ENCODE measurements at regions not wholly inside any gene's neighbourhood (a gene's known extent, or its start where the extent isn't known, plus 50 kb on each side); places are given as distances from the start of the nearest gene placed in this dataset.

DNA sequence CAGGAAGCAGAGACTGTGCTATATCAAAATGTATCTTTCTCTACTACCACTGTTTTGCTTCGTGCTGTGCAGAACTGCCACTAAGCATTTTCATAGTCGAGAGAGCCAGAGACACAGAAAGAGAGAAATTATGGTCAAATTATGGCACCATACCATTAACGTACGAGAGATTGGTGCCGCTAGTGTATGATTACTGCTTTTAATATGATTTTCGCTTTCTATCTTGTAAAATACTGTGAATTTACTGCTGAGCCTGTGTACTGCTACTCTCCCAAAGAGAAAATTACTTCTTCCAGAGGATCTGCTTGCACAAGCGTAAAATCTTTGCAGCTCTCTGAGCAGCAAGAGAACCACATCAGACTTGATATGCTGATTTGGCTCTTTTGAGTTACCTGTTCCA, 71.1 kb upstream of the ZNF281 start:
- TF ChIP-seq SP3 (tag by site-specific recombination; IDR thresholded peaks at IDR 0.05) (no peak), ZNF184 (tag by site-specific recombination; IDR thresholded peaks at IDR 0.05) (no peak), ZNF121 (tag by site-specific recombination; IDR thresholded peaks at IDR 0.05) (no peak), RBAK (tag by site-specific recombination; IDR thresholded peaks at IDR 0.05) (no peak), ZXDB (tag by site-specific recombination; IDR thresholded peaks at IDR 0.05) (no peak), KLF7 (tag by site-specific recombination; IDR thresholded peaks at IDR 0.05; ENCODE audit: borderline replicate concordance) (no peak), ZBTB8A (tag by site-specific recombination; IDR thresholded peaks at IDR 0.05) (no peak), SP7 (tag by site-specific recombination; IDR thresholded peaks at IDR 0.05) (no peak), ZNF529 (tag by site-specific recombination; IDR thresholded peaks at IDR 0.05; ENCODE audit: insufficient replicate concordance) (no peak), WT1 (tag by site-specific recombination; IDR thresholded peaks at IDR 0.05) (no peak), ZNF274 (IDR thresholded peaks at IDR 0.05; ENCODE audit: low read length) (no peak), ZNF274 (tag by site-specific recombination; IDR thresholded peaks at IDR 0.05; ENCODE audit: borderline replicate concordance) (no peak), ZNF19 (tag by site-specific recombination; IDR thresholded peaks at IDR 0.05; ENCODE audit: low read depth) (no peak), ZNF335 (tag by site-specific recombination; conservative IDR thresholded peaks at IDR 0.05) (no peak)
- TF ChIP-seq, protein P1, sequence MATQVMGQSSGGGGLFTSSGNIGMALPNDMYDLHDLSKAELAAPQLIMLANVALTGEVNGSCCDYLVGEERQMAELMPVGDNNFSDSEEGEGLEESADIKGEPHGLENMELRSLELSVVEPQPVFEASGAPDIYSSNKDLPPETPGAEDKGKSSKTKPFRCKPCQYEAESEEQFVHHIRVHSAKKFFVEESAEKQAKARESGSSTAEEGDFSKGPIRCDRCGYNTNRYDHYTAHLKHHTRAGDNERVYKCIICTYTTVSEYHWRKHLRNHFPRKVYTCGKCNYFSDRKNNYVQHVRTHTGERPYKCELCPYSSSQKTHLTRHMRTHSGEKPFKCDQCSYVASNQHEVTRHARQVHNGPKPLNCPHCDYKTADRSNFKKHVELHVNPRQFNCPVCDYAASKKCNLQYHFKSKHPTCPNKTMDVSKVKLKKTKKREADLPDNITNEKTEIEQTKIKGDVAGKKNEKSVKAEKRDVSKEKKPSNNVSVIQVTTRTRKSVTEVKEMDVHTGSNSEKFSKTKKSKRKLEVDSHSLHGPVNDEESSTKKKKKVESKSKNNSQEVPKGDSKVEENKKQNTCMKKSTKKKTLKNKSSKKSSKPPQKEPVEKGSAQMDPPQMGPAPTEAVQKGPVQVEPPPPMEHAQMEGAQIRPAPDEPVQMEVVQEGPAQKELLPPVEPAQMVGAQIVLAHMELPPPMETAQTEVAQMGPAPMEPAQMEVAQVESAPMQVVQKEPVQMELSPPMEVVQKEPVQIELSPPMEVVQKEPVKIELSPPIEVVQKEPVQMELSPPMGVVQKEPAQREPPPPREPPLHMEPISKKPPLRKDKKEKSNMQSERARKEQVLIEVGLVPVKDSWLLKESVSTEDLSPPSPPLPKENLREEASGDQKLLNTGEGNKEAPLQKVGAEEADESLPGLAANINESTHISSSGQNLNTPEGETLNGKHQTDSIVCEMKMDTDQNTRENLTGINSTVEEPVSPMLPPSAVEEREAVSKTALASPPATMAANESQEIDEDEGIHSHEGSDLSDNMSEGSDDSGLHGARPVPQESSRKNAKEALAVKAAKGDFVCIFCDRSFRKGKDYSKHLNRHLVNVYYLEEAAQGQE (tag by site-specific recombination; IDR thresholded peaks at IDR 0.05) = no peak
- TF ChIP-seq, protein P2, sequence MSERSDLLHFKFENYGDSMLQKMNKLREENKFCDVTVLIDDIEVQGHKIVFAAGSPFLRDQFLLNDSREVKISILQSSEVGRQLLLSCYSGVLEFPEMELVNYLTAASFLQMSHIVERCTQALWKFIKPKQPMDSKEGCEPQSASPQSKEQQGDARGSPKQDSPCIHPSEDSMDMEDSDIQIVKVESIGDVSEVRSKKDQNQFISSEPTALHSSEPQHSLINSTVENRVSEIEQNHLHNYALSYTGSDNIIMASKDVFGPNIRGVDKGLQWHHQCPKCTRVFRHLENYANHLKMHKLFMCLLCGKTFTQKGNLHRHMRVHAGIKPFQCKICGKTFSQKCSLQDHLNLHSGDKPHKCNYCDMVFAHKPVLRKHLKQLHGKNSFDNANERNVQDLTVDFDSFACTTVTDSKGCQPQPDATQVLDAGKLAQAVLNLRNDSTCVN (tag by site-specific recombination; optimal IDR thresholded peaks at IDR 0.05) = no peak
- TF ChIP-seq, protein P3, sequence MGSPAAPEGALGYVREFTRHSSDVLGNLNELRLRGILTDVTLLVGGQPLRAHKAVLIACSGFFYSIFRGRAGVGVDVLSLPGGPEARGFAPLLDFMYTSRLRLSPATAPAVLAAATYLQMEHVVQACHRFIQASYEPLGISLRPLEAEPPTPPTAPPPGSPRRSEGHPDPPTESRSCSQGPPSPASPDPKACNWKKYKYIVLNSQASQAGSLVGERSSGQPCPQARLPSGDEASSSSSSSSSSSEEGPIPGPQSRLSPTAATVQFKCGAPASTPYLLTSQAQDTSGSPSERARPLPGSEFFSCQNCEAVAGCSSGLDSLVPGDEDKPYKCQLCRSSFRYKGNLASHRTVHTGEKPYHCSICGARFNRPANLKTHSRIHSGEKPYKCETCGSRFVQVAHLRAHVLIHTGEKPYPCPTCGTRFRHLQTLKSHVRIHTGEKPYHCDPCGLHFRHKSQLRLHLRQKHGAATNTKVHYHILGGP (tag by site-specific recombination; IDR thresholded peaks at IDR 0.05) = no peak
- TF ChIP-seq, protein P4, sequence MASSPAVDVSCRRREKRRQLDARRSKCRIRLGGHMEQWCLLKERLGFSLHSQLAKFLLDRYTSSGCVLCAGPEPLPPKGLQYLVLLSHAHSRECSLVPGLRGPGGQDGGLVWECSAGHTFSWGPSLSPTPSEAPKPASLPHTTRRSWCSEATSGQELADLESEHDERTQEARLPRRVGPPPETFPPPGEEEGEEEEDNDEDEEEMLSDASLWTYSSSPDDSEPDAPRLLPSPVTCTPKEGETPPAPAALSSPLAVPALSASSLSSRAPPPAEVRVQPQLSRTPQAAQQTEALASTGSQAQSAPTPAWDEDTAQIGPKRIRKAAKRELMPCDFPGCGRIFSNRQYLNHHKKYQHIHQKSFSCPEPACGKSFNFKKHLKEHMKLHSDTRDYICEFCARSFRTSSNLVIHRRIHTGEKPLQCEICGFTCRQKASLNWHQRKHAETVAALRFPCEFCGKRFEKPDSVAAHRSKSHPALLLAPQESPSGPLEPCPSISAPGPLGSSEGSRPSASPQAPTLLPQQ (tag by site-specific recombination; IDR thresholded peaks at IDR 0.05) = no peak
- TF ChIP-seq, protein P5, sequence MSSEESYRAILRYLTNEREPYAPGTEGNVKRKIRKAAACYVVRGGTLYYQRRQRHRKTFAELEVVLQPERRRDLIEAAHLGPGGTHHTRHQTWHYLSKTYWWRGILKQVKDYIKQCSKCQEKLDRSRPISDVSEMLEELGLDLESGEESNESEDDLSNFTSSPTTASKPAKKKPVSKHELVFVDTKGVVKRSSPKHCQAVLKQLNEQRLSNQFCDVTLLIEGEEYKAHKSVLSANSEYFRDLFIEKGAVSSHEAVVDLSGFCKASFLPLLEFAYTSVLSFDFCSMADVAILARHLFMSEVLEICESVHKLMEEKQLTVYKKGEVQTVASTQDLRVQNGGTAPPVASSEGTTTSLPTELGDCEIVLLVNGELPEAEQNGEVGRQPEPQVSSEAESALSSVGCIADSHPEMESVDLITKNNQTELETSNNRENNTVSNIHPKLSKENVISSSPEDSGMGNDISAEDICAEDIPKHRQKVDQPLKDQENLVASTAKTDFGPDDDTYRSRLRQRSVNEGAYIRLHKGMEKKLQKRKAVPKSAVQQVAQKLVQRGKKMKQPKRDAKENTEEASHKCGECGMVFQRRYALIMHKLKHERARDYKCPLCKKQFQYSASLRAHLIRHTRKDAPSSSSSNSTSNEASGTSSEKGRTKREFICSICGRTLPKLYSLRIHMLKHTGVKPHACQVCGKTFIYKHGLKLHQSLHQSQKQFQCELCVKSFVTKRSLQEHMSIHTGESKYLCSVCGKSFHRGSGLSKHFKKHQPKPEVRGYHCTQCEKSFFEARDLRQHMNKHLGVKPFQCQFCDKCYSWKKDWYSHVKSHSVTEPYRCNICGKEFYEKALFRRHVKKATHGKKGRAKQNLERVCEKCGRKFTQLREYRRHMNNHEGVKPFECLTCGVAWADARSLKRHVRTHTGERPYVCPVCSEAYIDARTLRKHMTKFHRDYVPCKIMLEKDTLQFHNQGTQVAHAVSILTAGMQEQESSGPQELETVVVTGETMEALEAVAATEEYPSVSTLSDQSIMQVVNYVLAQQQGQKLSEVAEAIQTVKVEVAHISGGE (tag by site-specific recombination; conservative IDR thresholded peaks at IDR 0.05; ENCODE audit: low read depth) = no peak
- TF ChIP-seq, protein P6, sequence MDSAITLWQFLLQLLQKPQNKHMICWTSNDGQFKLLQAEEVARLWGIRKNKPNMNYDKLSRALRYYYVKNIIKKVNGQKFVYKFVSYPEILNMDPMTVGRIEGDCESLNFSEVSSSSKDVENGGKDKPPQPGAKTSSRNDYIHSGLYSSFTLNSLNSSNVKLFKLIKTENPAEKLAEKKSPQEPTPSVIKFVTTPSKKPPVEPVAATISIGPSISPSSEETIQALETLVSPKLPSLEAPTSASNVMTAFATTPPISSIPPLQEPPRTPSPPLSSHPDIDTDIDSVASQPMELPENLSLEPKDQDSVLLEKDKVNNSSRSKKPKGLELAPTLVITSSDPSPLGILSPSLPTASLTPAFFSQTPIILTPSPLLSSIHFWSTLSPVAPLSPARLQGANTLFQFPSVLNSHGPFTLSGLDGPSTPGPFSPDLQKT (IDR thresholded peaks at IDR 0.05; ENCODE audit: borderline replicate concordance, low read depth, low read length) = no peak
- TF ChIP-seq, protein P7, sequence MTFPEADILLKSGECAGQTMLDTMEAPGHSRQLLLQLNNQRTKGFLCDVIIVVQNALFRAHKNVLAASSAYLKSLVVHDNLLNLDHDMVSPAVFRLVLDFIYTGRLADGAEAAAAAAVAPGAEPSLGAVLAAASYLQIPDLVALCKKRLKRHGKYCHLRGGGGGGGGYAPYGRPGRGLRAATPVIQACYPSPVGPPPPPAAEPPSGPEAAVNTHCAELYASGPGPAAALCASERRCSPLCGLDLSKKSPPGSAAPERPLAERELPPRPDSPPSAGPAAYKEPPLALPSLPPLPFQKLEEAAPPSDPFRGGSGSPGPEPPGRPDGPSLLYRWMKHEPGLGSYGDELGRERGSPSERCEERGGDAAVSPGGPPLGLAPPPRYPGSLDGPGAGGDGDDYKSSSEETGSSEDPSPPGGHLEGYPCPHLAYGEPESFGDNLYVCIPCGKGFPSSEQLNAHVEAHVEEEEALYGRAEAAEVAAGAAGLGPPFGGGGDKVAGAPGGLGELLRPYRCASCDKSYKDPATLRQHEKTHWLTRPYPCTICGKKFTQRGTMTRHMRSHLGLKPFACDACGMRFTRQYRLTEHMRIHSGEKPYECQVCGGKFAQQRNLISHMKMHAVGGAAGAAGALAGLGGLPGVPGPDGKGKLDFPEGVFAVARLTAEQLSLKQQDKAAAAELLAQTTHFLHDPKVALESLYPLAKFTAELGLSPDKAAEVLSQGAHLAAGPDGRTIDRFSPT (tag by site-specific recombination; IDR thresholded peaks at IDR 0.05) = no peak
- CTCF ChIA-PET = interaction anchor here (0.9 kb wide), 1 partner anchor 202 kb away, joined by 5 read pairs; no protein-coding TSS in a partner anchor
- Histone ChIP-seq H3K27ac (ENCODE audit: extremely low read depth, low read depth, low read length) (no peak overlapping the region), H3K4me3 (ENCODE audit: low read depth, low read length) (no peak overlapping the region), H3K9me3 (ENCODE audit: control insufficient read depth, insufficient read depth, low read depth, low read length) (no peaks in the 10 kb centered on the region), H3K36me3 (ENCODE audit: control insufficient read depth in 2 of 2, insufficient read depth in 1 of 2, low read length in 2 of 2) (no peaks in the 10 kb centered on the region), H3K4me1 (ENCODE audit: control insufficient read depth, insufficient read depth, low read length) (peaks cover 5% of the 10 kb centered on the region; the same call in 1 of the 2 replicates)
- POLR2A ChIA-PET = no interaction called here

Measured in HEK293 (cell line).